ENCODE measurements at regions not wholly inside any gene's neighbourhood (a gene's known extent, or its start where the extent isn't known, plus 50 kb on each side); places are given as distances from the start of the nearest gene placed in this dataset.

DNA sequence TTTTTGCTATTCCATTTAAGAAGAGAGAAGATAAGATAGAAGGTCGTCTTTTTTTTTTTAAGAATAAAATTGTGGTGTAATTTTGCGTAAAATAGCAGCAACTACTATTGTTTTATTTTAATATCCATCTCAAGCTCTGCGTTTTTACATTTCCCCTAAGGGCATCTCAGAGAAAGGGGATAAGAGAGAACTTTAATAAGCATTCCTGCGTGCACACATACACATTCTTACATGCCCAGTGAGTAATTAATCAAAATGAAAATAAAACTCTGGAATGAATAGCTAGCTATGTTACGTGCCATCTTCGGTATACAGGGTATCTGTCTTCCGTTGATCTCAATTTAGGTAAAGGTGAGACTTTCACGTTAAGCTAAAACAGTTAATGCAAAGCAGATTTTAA lies 200.3 kb upstream of the TENM3 start:
- TF ChIP-seq, protein P1, sequence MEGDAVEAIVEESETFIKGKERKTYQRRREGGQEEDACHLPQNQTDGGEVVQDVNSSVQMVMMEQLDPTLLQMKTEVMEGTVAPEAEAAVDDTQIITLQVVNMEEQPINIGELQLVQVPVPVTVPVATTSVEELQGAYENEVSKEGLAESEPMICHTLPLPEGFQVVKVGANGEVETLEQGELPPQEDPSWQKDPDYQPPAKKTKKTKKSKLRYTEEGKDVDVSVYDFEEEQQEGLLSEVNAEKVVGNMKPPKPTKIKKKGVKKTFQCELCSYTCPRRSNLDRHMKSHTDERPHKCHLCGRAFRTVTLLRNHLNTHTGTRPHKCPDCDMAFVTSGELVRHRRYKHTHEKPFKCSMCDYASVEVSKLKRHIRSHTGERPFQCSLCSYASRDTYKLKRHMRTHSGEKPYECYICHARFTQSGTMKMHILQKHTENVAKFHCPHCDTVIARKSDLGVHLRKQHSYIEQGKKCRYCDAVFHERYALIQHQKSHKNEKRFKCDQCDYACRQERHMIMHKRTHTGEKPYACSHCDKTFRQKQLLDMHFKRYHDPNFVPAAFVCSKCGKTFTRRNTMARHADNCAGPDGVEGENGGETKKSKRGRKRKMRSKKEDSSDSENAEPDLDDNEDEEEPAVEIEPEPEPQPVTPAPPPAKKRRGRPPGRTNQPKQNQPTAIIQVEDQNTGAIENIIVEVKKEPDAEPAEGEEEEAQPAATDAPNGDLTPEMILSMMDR (IDR thresholded peaks at IDR 0.05), result no peak
- H3K4me3 ChIP-seq (ENCODE audit: low read depth, poor library complexity, severe bottlenecking), result no peak overlapping the region
- intact Hi-C loops (cut with DNase I; ENCODE audit: low total_unique reads), result no loop called here
- 47 to 55% methylated on average over 8 of the region's 8 CpGs for WGBS, 2 donors
- no peak for DNase-seq (ENCODE audit: low spot score in 2 of 2)

DNA sequence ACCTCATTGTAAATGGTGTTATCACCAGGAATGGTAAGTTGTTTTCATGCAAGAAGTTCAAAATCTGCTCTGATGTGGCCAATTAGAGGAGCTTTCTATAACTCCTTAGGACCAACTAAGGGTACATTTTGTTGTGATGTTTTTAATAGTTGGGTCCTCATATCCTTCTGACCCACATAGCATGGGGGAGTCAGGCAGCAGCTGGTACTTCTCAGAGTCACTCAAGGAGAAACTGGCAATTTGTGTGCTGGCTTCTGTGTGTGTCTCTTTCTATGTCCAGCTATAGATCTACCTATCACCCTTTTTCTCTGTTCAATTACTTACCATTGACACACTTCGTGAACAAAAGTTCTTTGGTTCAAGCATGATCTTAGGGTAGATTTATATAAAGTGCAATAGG lies 194.3 kb upstream of the TENM3 start:
- DNase-seq (ENCODE audit: low spot score in 2 of 2), result no peak
- intact Hi-C loops (cut with DNase I; ENCODE audit: low total_unique reads), result no loop called here
- no peak overlapping the region for H3K4me3 ChIP-seq (ENCODE audit: low read depth, poor library complexity, severe bottlenecking)
- TF ChIP-seq, protein P1 (IDR thresholded peaks at IDR 0.05), result no peak
- no peak for TF ChIP-seq POLR2A (IDR thresholded peaks at IDR 0.05)
- WGBS, 2 donors, result 93 to 95% methylated on average over 1 of the region's 1 CpG

DNA sequence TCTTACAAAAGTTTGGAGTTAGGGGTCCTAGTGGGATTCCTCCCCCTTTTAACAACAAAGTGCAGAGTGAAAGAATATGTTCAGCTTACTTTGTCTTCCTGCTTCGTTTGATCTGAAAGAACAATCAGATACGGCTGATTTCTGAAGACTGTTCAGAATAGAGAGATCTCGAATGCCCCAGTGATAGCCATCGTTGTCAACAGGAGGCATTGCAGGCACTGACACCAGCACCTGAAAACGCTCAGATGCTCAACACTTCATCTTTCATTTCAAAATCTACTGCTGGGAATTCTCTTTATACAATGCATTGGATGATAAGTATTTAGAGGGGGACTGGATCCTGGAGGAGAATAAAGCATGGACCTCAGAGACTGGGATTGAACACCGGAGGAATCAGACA lies 186.3 kb upstream of the TENM3 start:
- no peak overlapping the region for H3K4me3 ChIP-seq (ENCODE audit: low read depth, poor library complexity, severe bottlenecking)
- no peak for DNase-seq (ENCODE audit: low spot score in 2 of 2)
- no peak for TF ChIP-seq POLR2A (IDR thresholded peaks at IDR 0.05)
- TF ChIP-seq, protein P1 (IDR thresholded peaks at IDR 0.05), result no peak
- 66 to 69% methylated on average over 6 of the region's 6 CpGs for WGBS, 2 donors
- intact Hi-C loops (cut with DNase I; ENCODE audit: low total_unique reads), result no loop called here

DNA sequence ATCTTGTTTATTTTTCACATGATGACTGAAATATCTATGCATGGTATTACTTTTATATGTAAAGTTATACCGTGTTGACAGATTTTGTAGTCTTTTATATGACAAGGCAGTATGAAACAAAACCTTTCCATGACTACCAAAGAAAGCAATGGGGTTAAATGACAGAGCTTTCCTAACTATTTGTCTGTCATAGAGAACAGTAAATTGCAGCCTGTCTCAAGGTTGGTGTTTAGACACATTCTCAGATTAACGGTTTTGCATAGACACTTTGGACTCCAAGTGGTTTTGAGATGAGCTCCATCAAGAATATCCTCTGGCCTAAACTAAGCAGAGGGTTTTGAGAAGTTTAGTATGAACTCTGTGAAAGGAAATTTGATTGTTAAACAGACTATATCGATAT lies 180.7 kb upstream of the TENM3 start:
- no peak overlapping the region for H3K4me3 ChIP-seq (ENCODE audit: low read depth, poor library complexity, severe bottlenecking)
- TF ChIP-seq, protein P1 (IDR thresholded peaks at IDR 0.05), result no peak
- no peak for TF ChIP-seq POLR2A (IDR thresholded peaks at IDR 0.05)
- no peak for DNase-seq (ENCODE audit: low spot score in 2 of 2)
- WGBS, 2 donors, result 62 to 63% methylated on average over 3 of the region's 3 CpGs
- intact Hi-C loops (cut with DNase I; ENCODE audit: low total_unique reads), result no loop called here

DNA sequence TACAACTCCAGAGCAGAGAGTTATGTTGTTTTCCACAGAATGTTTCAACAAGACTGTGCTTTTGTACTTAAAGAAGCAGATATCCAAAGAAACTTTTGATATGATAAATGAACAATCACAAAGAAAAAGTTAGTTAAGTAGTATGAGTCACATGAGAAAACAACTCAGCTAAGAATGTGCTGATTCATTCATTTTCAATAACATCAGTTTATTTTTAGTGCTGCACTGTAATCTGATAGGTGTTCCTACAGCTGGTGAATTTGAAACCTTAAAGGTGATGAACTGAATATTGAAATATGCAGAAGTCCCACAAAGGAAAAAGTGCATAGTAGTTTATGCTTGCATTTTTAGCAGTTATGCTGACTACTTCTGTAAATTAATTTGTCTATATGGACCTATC lies 180.3 kb upstream of the TENM3 start:
- DNase-seq (ENCODE audit: low spot score in 2 of 2), result no peak
- TF ChIP-seq, protein P1 (IDR thresholded peaks at IDR 0.05), result no peak
- no peak for TF ChIP-seq POLR2A (IDR thresholded peaks at IDR 0.05)
- intact Hi-C loops (cut with DNase I; ENCODE audit: low total_unique reads), result no loop called here
- H3K4me3 ChIP-seq (ENCODE audit: low read depth, poor library complexity, severe bottlenecking), result no peak overlapping the region

DNA sequence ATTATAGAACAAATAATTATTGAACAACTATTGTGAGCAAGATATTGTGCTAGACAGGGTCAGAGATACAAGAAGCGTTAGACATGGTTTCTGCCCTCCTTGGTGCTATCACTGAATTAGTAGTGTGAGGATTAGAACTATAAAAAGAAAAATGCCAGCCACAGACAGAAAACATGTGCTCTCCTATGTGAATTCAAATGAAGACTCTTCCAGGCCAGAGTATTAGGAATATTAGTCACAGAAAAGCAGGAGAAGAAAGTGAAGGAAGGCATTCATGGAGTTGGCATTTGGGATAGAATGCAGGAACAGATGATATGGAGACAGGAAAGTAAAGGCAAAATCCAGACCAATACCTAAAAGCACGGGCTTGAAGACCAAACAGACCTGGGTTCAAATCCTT lies 179.6 kb upstream of the TENM3 start:
- H3K4me3 ChIP-seq (ENCODE audit: low read depth, poor library complexity, severe bottlenecking), result no peak overlapping the region
- 93 to 94% methylated on average over 2 of the region's 2 CpGs for WGBS, 2 donors
- intact Hi-C loops (cut with DNase I; ENCODE audit: low total_unique reads), result no loop called here
- no peak for TF ChIP-seq POLR2A (IDR thresholded peaks at IDR 0.05)
- TF ChIP-seq, protein P1 (IDR thresholded peaks at IDR 0.05), result no peak
- DNase-seq (ENCODE audit: low spot score in 2 of 2), result no peak
